GM21526 (cell line): ENCODE measurements at regions not wholly inside any gene's neighbourhood (a gene's known extent, or its start where the extent isn't known, plus 50 kb on each side); places are given as distances from the start of the nearest gene placed in this dataset.
"Not testable (repeated sequence)": the region's sequence is repeated elsewhere in the genome, so short reads cannot be mapped to it uniquely, and the experiment has no call there.

Experiments used
- ATAC-seq: cut with Tn5 transposase; IDR thresholded peaks from one replicate; pipeline ENCODE4 v1.9.1; 2021; ENCODE audit warnings: moderate library complexity; ENCODE audit not compliant: unreplicated experiment, low FRiP score

- no peak for ATAC-seq
These were observed 626.9 kb downstream of the EFNB2 start for GRCh38 chr13:105908586-105908985.

GRCh38 chr13:105907319-105908019, 628.0 kb downstream of the EFNB2 start:
- no peak for ATAC-seq

- ATAC-seq: no peak
These were observed 628.7 kb downstream of the EFNB2 start for GRCh38 chr13:105906746-105907145.

GRCh38 chr13:105904034-105904742, 631.3 kb downstream of the EFNB2 start:
- ATAC-seq: no peak

GRCh38 chr13:105902396-105902795, 633.1 kb downstream of the EFNB2 start:
- no peak for ATAC-seq

- ATAC-seq: no peak
These were observed 637.9 kb downstream of the EFNB2 start for GRCh38 chr13:105897575-105897974.

GRCh38 chr13:105894697-105895096, 640.8 kb downstream of the EFNB2 start:
- no peak for ATAC-seq

DNA sequence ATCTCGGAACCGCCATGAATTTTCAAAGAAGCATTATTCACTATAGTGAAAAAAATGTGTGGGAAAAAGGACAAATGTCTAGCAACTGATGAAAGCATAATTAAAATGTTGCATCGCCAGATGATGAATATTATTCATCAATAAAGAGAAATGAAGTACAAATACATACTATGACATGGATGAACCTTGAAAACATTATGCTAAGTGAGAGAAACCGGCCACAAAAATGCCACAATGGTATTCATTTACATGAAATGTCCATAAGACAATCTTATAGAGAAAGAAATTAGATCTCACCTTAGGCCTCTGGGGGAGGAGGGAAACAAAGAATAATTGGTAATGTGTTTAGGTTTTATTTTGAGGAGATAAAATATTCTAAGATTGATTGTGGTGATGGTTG, 645.0 kb downstream of the EFNB2 start:
- ATAC-seq: no peak

DNA sequence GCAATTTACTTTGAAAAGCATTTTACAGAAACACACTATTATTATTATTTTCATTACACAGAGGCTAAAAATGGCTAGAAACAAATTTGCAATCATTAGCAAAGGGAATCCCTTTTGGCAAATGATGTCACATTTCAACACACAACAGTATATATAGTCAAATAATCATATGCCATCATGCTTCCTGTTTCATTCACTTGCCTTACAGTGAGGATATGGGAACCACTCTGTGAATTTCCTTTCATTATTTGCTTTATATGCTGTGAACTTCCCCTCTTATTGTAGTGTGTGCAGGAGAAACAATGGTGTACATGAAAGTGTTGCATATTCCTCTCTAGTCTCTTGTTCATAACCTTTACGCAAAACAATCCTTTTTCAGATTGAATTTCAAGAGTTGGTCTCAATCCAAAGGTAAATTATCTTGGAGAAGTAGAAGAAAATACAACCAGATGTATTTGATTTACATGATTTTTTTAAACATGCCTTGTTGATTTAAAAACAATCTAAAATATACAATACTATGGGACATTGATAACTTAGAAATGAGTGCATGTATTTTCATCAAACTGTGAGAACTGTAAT, 657.3 kb downstream of the EFNB2 start:
- ATAC-seq: no peak

DNA sequence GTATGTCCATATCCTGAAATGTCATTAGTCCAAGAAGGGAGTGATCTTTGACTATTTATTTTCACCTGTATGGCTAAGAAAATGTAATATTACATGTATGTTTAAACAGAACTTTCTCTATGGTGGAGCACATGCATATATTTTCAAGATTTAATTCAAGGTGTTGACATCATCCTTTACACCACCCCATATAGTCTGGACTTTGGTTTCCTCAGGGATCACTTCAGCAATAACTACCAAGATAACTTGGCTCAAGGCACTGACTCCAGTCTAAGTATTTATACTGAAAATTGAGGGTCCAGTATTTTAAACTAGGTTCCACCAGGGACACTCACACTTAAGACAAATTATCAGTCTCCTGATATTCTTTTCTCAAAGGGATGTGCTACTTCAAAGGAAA, 660.6 kb downstream of the EFNB2 start:
- no peak for ATAC-seq

- no peak for ATAC-seq
These were observed 663.7 kb downstream of the EFNB2 start for GRCh38 chr13:105871768-105872167.

DNA sequence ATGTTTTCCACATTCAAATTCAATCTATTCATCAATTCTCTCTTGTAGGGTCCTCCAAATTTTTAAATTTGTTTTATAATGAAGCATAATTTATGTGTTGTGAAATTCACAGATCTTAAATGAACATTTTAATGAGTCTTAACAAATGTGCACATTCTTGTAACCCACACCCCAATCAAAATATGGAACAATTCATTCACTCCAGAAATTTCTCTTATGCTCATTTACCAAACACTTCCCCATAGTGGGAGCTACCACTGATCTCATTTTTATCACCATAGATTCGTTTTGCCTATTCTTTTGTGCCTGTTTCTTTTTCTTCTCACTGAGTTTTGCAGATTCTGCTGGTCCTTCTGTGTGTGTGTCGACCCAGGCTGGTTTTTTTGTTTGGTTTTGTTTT, 664.1 kb downstream of the EFNB2 start:
- ATAC-seq: no peak

- ATAC-seq: no peak
These were observed 672.1 kb downstream of the EFNB2 start for GRCh38 chr13:105863300-105863920.

DNA sequence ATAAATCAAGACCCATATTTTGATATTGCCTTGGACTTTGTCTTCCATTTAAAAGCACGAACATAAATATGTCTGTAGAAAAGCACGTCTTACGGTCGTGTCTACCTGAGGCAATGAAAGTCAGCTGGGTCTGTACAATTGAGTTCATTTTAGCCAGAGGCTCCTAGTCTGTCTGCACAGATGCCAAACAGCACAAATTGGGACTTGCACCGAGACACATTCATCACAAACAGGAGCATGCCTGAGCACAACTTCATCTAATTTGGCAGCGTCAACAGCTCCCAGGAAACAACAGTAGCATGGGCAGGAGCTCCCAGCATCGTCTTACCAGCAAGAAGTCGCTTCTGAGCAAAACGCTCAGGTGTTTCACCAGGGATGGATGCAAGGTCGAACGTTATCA, 687.0 kb downstream of the EFNB2 start:
- no peak for ATAC-seq

GRCh38 chr13:105847527-105848291, 687.8 kb downstream of the EFNB2 start:
- ATAC-seq: no peak

DNA sequence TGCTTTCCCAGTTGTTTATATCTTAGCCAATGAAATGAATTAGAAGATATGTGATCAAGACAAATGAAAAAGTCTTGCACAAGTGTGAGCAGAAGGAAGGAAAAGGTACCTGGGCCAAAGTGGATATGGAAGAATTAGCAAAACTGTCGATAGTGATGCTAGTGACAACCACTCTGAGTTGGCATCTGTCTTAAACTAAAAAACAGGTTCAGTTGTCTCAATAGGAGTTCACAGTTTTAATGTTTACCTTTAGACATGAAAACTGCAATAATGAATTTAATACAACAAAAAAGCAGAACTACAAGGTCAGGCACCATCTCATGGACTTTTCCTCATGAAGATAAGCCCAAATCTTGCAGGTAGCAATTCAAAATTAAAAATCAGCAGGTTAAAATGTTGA, 688.5 kb downstream of the EFNB2 start:
- ATAC-seq: no peak

GRCh38 chr13:105841286-105841685, 694.2 kb downstream of the EFNB2 start:
- ATAC-seq: no peak

- no peak for ATAC-seq
These were observed 697.2 kb downstream of the EFNB2 start for GRCh38 chr13:105838231-105838630.

DNA sequence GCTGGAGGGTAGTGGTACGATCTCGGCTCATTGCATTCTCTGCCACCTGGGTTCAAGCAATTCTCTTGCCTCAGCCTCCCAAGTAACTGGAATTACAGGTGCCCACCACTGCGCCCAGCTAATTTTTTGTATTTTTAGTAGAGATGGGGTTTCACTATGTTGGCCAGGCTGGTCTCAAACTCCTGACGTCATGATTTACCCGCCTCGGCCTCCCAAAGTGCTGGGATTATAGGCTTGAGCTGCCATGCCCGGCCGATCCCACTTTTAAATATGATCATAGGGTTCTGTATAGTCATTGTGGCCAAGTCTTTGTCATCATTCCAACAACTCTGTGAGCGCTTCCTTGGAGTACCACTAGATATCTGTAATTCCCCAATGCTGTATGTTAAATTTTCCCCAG, 698.2 kb downstream of the EFNB2 start:
- not testable (repeated sequence) for ATAC-seq

GRCh38 chr13:105830821-105831220, 704.6 kb downstream of the EFNB2 start:
- no peak for ATAC-seq
